Activated CD4-positive, alpha-beta T cell treated with anti-CD3 and anti-CD28 coated beads, Interleukin-2, amount 10 ng/mL, durations not matched to agents 7 days and 5 days (primary cell): ENCODE measurements at regions not wholly inside any gene's neighbourhood (a gene's known extent, or its start where the extent isn't known, plus 50 kb on each side); places are given as distances from the start of the nearest gene placed in this dataset.

Experiments used
- CTCF ChIA-PET: fragments of 350-600 bp; sonication (Branson Sonifier 250); formaldehyde crosslinking; loops from one replicate; lab custom pipeline; 2021; ENCODE audit warnings: antibody characterized with exemption; lab: Charles Lee
- POLR2A ChIA-PET: fragments of 350-600 bp; sonication (Branson Sonifier 250); formaldehyde crosslinking; loops from one replicate; lab custom pipeline; 2021; ENCODE audit warnings: antibody characterized with exemption; lab: Charles Lee
- DNase-seq: peaks from one replicate; pipeline ENCODE4 v3.0.0-alpha.2; 2020
- H3K27ac Mint-ChIP-seq: one replicate; pipeline ENCODE4 v1.8.0; 2021; ENCODE audit warnings: mild to moderate bottlenecking, moderate library complexity, mixed read lengths
- H3K27me3 Mint-ChIP-seq: one replicate; pipeline ENCODE4 v1.8.0; 2021; ENCODE audit warnings: mixed read lengths
- H3K36me3 Mint-ChIP-seq: one replicate; pipeline ENCODE4 v1.8.0; 2021; ENCODE audit warnings: low read depth, mixed read lengths
- H3K4me1 Mint-ChIP-seq: one replicate; pipeline ENCODE4 v1.8.0; 2021; ENCODE audit warnings: mixed read lengths
- H3K4me3 Mint-ChIP-seq: one replicate; pipeline ENCODE4 v1.8.0; 2021; ENCODE audit warnings: mild to moderate bottlenecking, moderate library complexity, mixed read lengths
- H3K9me3 Mint-ChIP-seq: one replicate; pipeline ENCODE4 v1.8.0; 2021; ENCODE audit warnings: mixed read lengths

DNA sequence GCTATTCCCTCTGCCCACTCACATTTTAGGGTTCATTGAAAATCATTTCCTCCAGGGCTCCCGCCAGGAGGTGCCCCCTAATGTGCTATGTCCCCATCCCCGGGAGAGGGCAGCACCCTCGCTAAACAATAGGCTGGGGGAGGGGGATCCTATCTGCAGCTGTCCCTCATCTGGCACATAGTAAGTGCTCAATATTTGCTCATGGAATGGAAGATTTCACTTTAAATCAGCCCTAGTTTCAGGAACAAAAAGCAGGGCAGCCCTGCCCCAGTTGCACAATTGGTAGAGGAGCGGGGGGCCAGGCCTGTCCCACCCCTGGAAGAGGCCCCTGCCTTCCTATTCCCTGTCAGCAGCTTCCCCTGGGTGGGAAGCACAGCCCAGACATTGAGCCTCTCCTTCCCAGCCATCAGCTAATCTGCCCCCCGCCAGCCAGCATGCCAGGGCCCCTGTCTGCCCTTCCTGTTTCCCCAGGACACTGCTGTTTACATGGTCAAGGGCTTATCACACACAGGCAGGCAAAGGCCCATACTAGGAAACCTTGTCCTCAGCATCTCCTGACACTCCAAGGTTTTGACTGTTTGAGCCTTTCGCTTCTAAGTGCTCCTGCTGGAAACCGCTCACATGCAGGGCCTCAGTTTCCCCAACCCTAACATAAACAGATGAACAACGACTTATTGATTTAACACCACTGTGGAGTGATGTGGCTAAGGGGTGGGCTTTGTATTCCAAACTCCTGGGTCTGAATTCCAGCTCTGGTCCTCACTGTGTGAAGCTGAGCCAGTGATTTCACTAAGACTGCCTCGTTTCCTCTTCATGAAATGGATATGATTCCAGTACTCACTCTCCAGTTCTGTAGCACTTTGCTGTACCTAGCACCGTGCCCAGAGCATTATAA, 130.7 kb upstream of the ZMIZ1 start:
- no peak overlapping the region for H3K4me3 Mint-ChIP-seq
- POLR2A ChIA-PET = no interaction called here
- H3K27ac Mint-ChIP-seq = no peak overlapping the region
- CTCF ChIA-PET = interaction anchor here (1.0 kb wide), 1 partner anchor 133 kb away, joined by 3 read pairs; no protein-coding TSS in a partner anchor
- H3K27me3 Mint-ChIP-seq = no peaks in the 10 kb centered on the region
- no peaks in the 10 kb centered on the region for H3K4me1 Mint-ChIP-seq
- DNase-seq = peak; percentile 20
- H3K36me3 Mint-ChIP-seq = no peaks in the 10 kb centered on the region
- H3K9me3 Mint-ChIP-seq = peaks cover 5% of the 10 kb centered on the region

- H3K9me3 Mint-ChIP-seq = peaks cover 5% of the 10 kb centered on the region
- CTCF ChIA-PET = interaction anchor here (1.0 kb wide), 1 partner anchor 132 kb away, joined by 3 read pairs; no protein-coding TSS in a partner anchor
- no peaks in the 10 kb centered on the region for H3K4me1 Mint-ChIP-seq
- POLR2A ChIA-PET = no interaction called here
- no peaks in the 10 kb centered on the region for H3K27me3 Mint-ChIP-seq
- no peak for DNase-seq
- no peak overlapping the region for H3K4me3 Mint-ChIP-seq
- H3K36me3 Mint-ChIP-seq = no peaks in the 10 kb centered on the region
- no peak overlapping the region for H3K27ac Mint-ChIP-seq
Measured at GRCh38 chr10:78938695-78939672, 129.8 kb upstream of the ZMIZ1 start.

GRCh38 chr10:78942091-78942501, 126.7 kb upstream of the ZMIZ1 start:
- POLR2A ChIA-PET = no interaction called here

GRCh38 chr10:78944723-78945312, 123.9 kb upstream of the ZMIZ1 start:
- peak overlapping the region; percentile 43 for H3K27ac Mint-ChIP-seq
- H3K27me3 Mint-ChIP-seq = no peaks in the 10 kb centered on the region
- H3K4me1 Mint-ChIP-seq = peaks cover 3% of the 10 kb centered on the region
- H3K4me3 Mint-ChIP-seq = no peak overlapping the region
- CTCF ChIA-PET = no interaction called here
- POLR2A ChIA-PET = no interaction called here
- DNase-seq = no peak
- H3K9me3 Mint-ChIP-seq = peaks cover 5% of the 10 kb centered on the region
- H3K36me3 Mint-ChIP-seq = no peaks in the 10 kb centered on the region

More at GRCh38 chr10:78942091-78942501, 126.7 kb upstream of the ZMIZ1 start:
- Mint-ChIP-seq H3K27me3 (no peaks in the 10 kb centered on the region), H3K9me3 (peaks cover 5% of the 10 kb centered on the region), H3K27ac (no peak overlapping the region), H3K36me3 (no peaks in the 10 kb centered on the region), H3K4me3 (no peak overlapping the region), H3K4me1 (peaks cover 3% of the 10 kb centered on the region)
- no peak for DNase-seq
- CTCF ChIA-PET = no interaction called here

DNA sequence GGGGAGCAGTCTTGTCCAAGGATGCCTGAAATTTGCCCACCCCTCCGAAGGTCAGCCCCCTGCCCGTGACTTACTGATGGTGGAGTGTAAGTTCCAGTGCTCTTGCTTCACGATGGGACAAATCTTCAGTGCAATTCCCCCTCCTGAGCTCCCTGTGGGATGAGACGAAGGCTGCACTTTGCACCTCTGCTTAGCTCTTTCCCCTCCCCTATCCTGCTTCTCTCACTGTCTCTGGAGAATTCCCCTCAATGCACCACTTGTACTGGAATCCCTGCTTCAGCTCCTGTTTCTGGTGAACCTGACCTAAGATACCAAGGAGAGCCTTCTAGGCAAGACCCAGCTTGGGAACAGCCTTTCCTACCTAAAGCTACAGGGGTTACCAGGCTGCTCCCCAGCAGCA, 122.9 kb upstream of the ZMIZ1 start:
- peaks cover 5% of the 10 kb centered on the region for H3K9me3 Mint-ChIP-seq
- H3K27ac Mint-ChIP-seq = no peak overlapping the region
- ChIA-PET POLR2A (no interaction called here), CTCF (interaction anchor here (1.2 kb wide), 1 partner anchor 256 kb away, joined by 3 read pairs; no protein-coding TSS in a partner anchor)
- H3K4me3 Mint-ChIP-seq = no peak overlapping the region
- H3K36me3 Mint-ChIP-seq = no peaks in the 10 kb centered on the region
- H3K27me3 Mint-ChIP-seq = no peaks in the 10 kb centered on the region
- peaks cover 3% of the 10 kb centered on the region for H3K4me1 Mint-ChIP-seq
- DNase-seq = no peak

DNA sequence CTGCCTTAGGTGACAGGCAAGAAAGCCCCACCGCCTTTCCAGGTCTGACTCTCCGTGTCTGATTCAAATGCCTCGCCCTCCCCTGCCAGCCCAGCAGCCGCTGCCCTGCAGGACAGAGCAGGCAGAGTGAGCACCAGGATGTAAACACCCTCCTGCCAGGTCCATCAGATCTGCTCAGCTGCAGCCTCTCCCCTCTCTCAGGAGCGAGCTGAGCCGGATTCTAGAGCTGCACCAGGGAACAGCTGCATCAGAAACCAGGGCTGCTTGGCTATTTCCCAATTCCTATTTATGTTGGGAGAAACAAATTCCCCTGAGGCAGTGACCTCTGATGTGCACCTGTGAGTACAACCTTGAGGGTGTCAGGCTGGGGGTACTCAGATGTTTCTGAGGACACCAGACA, 121.5 kb upstream of the ZMIZ1 start:
- Mint-ChIP-seq H3K9me3 (peaks cover 5% of the 10 kb centered on the region), H3K4me1 (peaks cover 3% of the 10 kb centered on the region), H3K27ac (no peak overlapping the region), H3K36me3 (no peaks in the 10 kb centered on the region), H3K4me3 (no peak overlapping the region), H3K27me3 (no peaks in the 10 kb centered on the region)
- no peak for DNase-seq
- ChIA-PET POLR2A (no interaction called here), CTCF (interaction anchor here (1.3 kb wide), 1 partner anchor 15 kb away, joined by 3 read pairs; no protein-coding TSS in a partner anchor)

- no peaks in the 10 kb centered on the region for H3K27me3 Mint-ChIP-seq
- no peak for DNase-seq
- POLR2A ChIA-PET = no interaction called here
- peaks cover 3% of the 10 kb centered on the region for H3K9me3 Mint-ChIP-seq
- H3K27ac Mint-ChIP-seq = no peak overlapping the region
- no peak overlapping the region for H3K4me3 Mint-ChIP-seq
- CTCF ChIA-PET = interaction anchor here (1.3 kb wide), 1 partner anchor 15 kb away, joined by 3 read pairs; no protein-coding TSS in a partner anchor
- no peaks in the 10 kb centered on the region for H3K36me3 Mint-ChIP-seq
- H3K4me1 Mint-ChIP-seq = peaks cover 3% of the 10 kb centered on the region
Measured at GRCh38 chr10:78947733-78948132, 121.0 kb upstream of the ZMIZ1 start.

GRCh38 chr10:78948621-78949030, 120.1 kb upstream of the ZMIZ1 start:
- no peak for DNase-seq
- Mint-ChIP-seq H3K4me3 (no peak overlapping the region), H3K9me3 (no peaks in the 10 kb centered on the region), H3K4me1 (peaks cover 3% of the 10 kb centered on the region), H3K27me3 (no peaks in the 10 kb centered on the region), H3K27ac (no peak overlapping the region), H3K36me3 (no peaks in the 10 kb centered on the region)
- CTCF ChIA-PET = interaction anchor here (0.6 kb wide), 1 partner anchor 289 kb away, joined by 4 read pairs; no protein-coding TSS in a partner anchor
- POLR2A ChIA-PET = no interaction called here

- Mint-ChIP-seq H3K9me3 (no peaks in the 10 kb centered on the region), H3K27me3 (no peaks in the 10 kb centered on the region), H3K36me3 (no peaks in the 10 kb centered on the region), H3K4me3 (no peak overlapping the region), H3K27ac (no peak overlapping the region), H3K4me1 (no peaks in the 10 kb centered on the region)
- DNase-seq = no peak
- CTCF ChIA-PET = no interaction called here
- POLR2A ChIA-PET = no interaction called here
Measured at GRCh38 chr10:78950656-78951587, 117.8 kb upstream of the ZMIZ1 start.

DNA sequence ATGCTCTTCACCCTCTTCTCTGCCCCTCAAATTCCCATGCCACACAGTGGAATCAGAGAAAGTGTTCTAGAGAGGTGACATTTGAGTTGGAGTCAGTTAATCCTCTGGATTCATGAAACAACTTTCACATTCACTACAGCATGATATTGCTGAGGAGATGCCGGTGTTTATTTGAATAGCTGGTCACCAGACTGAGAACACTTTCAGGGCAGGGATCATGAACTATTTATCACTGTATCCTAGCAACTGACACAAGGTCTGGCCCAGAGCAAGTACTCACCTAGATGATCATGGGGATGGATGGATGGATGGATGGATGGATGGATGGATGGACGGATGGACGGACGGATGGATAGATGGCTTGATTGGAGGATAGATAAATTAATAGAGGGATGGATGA, 116.7 kb upstream of the ZMIZ1 start:
- Mint-ChIP-seq H3K9me3 (no peaks in the 10 kb centered on the region), H3K4me3 (no peak overlapping the region), H3K27me3 (no peaks in the 10 kb centered on the region), H3K36me3 (no peaks in the 10 kb centered on the region), H3K27ac (no peak overlapping the region), H3K4me1 (no peaks in the 10 kb centered on the region)
- ChIA-PET POLR2A (no interaction called here), CTCF (no interaction called here)
- DNase-seq = no peak

DNA sequence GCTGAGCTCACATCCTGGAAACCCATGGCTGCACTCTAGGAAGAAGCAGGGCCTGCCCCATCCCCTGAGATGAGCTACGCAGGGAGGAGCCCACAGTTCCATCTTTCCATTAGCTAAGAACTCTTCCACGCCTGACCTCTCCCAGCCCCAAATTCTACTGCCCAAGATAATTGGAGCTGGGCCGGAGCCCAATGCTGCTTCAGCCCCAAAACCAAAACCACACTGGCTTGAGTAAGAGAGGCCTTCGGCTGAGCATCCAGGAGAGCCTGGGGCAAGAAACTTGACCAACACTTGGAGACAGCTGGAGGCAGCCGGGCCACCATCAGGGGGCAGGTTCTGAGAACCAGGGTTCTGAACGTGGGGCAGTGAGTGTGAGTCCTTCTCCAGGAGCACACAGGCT, 116.1 kb upstream of the ZMIZ1 start:
- Mint-ChIP-seq H3K4me3 (no peak overlapping the region), H3K4me1 (no peaks in the 10 kb centered on the region), H3K27ac (no peak overlapping the region), H3K36me3 (no peaks in the 10 kb centered on the region), H3K9me3 (no peaks in the 10 kb centered on the region), H3K27me3 (no peaks in the 10 kb centered on the region)
- ChIA-PET POLR2A (interaction anchor here (0.6 kb wide), 1 partner anchor 1803 kb away, joined by 6 read pairs; no protein-coding TSS in a partner anchor), CTCF (no interaction called here)
- no peak for DNase-seq
